ENCODE measurements at regions not wholly inside any gene's neighbourhood (a gene's known extent, or its start where the extent isn't known, plus 50 kb on each side); places are given as distances from the start of the nearest gene placed in this dataset.

- DNase-seq: no peak
Observed at GRCh38 chr3:11919390-11919789, 72.7 kb upstream of the TAMM41 start.

- no peak for DNase-seq
Observed at GRCh38 chr3:11924518-11924917, 77.8 kb upstream of the TAMM41 start.

- DNase-seq: no peak
Observed at GRCh38 chr3:11928381-11928780, 75.8 kb upstream of the SYN2 start.

- DNase-seq: no peak
Observed at GRCh38 chr3:11929531-11929930, 74.7 kb upstream of the SYN2 start.

GRCh38 chr3:11930084-11930483, 74.1 kb upstream of the SYN2 start:
- DNase-seq: no peak

- no peak for DNase-seq
Observed at GRCh38 chr3:11932636-11933035, 71.6 kb upstream of the SYN2 start.

- DNase-seq: no peak
Observed at GRCh38 chr3:11933529-11933928, 70.7 kb upstream of the SYN2 start.

- DNase-seq: peak; percentile 10
Observed at GRCh38 chr3:11944052-11944673, 60.0 kb upstream of the SYN2 start.

GRCh38 chr3:11948331-11948730, 55.9 kb upstream of the SYN2 start:
- no peak for DNase-seq

GRCh38 chr3:11948866-11949265, 55.3 kb upstream of the SYN2 start:
- no peak for DNase-seq

- DNase-seq: no peak
Observed at GRCh38 chr3:11949351-11949750, 54.8 kb upstream of the SYN2 start.

GRCh38 chr3:11950576-11950975, 53.6 kb upstream of the SYN2 start:
- DNase-seq: no peak

- no peak for DNase-seq
Observed at GRCh38 chr3:11953350-11953749, 50.8 kb upstream of the SYN2 start.

- DNase-seq: no peak
Observed at GRCh38 chr3:11953778-11954177, 50.4 kb upstream of the SYN2 start.

GRCh38 chr3:11954312-11954934, 49.8 kb upstream of the SYN2 start:
- DNase-seq: no peak

Measured in inflammatory macrophage treated with lipopolysaccharide for 4 hours (primary cell).